Adipocyte (in vitro differentiated cells): ENCODE measurements at regions not wholly inside any gene's neighbourhood (a gene's known extent, or its start where the extent isn't known, plus 50 kb on each side); places are given as distances from the start of the nearest gene placed in this dataset.
A peak's percentile ranks its signal among the peaks of the same experiment; 100 is the strongest.

Source experiments
- DNase-seq: peaks from one replicate; pipeline ENCODE4 v3.0.0-alpha.2; 2015; ENCODE audit warnings: low read depth
- H3K27me3 ChIP-seq: replicated peaks from 2 replicates; pipeline ENCODE4 v1.7.0; 2013; ENCODE audit warnings: mild to moderate bottlenecking, low read length, moderate library complexity; ENCODE audit not compliant: control insufficient read depth, insufficient read depth
- H3K36me3 ChIP-seq: 2 replicates; pipeline ENCODE4 v1.7.0; 2013; ENCODE audit warnings: low read length, mild to moderate bottlenecking, moderate library complexity; ENCODE audit not compliant: control insufficient read depth, insufficient read depth, severe bottlenecking
- H3K4me1 ChIP-seq: 2 replicates; pipeline ENCODE4 v1.7.0; 2013; ENCODE audit warnings: mild to moderate bottlenecking, low read length, moderate library complexity; ENCODE audit not compliant: control insufficient read depth, insufficient read depth
- H3K4me3 ChIP-seq: 2 replicates; pipeline ENCODE4 v1.7.0; 2013; ENCODE audit warnings: mild to moderate bottlenecking, low read length, moderate library complexity
- H3K9ac ChIP-seq: 2 replicates; pipeline ENCODE4 v1.7.0; 2013; ENCODE audit warnings: mild to moderate bottlenecking, low read length, moderate library complexity
- H3K9me3 ChIP-seq: 2 replicates; pipeline ENCODE4 v1.7.0; 2013; ENCODE audit warnings: mild to moderate bottlenecking, low read length, moderate library complexity; ENCODE audit not compliant: control insufficient read depth

DNA sequence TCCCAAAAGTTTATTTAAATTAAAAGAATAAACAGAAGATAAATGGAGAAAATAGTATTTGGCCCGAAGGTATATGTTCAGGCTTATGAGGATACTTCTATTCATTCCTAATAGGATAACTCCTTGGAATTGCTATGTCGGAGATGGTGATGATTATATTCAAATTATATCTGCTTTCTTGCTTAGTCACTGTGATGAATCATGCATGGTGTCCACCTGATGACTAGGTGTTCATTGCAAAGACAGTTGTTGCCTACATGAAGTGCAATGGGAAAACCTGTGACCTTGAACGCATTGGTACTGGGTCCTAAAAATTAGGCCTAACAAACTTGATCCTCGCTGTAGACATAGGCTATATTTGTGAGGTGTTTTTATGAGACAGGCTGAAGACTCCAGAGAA lies 617.3 kb upstream of the ZEB2 start:
- Histone ChIP-seq H3K27me3 (no peaks in the 10 kb centered on the region), H3K4me1 (no peaks in the 10 kb centered on the region), H3K9ac (no peak overlapping the region), H3K9me3 (no peaks in the 10 kb centered on the region), H3K4me3 (no peak overlapping the region), H3K36me3 (no peaks in the 10 kb centered on the region)
- no peak for DNase-seq

DNA sequence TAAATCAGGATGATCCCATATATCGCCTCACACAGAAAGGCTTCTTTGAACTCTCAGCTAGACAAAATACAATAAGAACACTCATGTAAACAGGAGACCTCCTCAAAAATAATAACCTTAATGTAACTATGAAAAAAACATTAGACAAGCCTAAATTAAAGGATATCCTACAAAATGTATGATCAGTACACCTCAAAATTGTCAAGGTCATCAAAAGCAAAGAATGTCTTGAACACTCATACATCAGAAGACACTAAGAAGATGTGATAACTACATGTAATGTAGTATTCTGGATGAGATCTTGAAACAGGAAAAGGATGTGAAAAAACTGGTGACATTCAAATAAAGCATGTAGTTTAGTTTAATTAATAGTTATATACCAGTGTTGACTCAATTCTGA lies 616.8 kb upstream of the ZEB2 start:
- DNase-seq = no peak

GRCh38 chr2:145126146-145126545 lies 606.2 kb upstream of the ZEB2 start:
- Histone ChIP-seq H3K9me3 (no peaks in the 10 kb centered on the region), H3K36me3 (no peaks in the 10 kb centered on the region), H3K9ac (no peak overlapping the region), H3K4me1 (peaks cover 12% of the 10 kb centered on the region), H3K27me3 (no peaks in the 10 kb centered on the region), H3K4me3 (no peak overlapping the region)
- DNase-seq = no peak

More for the DNA sequence above, 616.8 kb upstream of the ZEB2 start:
- Histone ChIP-seq H3K36me3 (no peaks in the 10 kb centered on the region), H3K27me3 (no peaks in the 10 kb centered on the region), H3K4me1 (no peaks in the 10 kb centered on the region), H3K4me3 (no peak overlapping the region), H3K9ac (no peak overlapping the region), H3K9me3 (no peaks in the 10 kb centered on the region)

GRCh38 chr2:145124085-145124484 lies 604.2 kb upstream of the ZEB2 start:
- Histone ChIP-seq H3K9me3 (no peaks in the 10 kb centered on the region), H3K4me3 (no peak overlapping the region), H3K36me3 (no peaks in the 10 kb centered on the region), H3K9ac (no peak overlapping the region), H3K27me3 (no peaks in the 10 kb centered on the region), H3K4me1 (peaks cover 12% of the 10 kb centered on the region)
- DNase-seq = no peak

GRCh38 chr2:145123606-145124005 lies 603.7 kb upstream of the ZEB2 start:
- DNase-seq = peak; percentile 22
- Histone ChIP-seq H3K9ac (no peak overlapping the region), H3K4me1 (peaks cover 12% of the 10 kb centered on the region), H3K27me3 (no peaks in the 10 kb centered on the region), H3K4me3 (no peak overlapping the region), H3K36me3 (no peaks in the 10 kb centered on the region), H3K9me3 (no peaks in the 10 kb centered on the region)

GRCh38 chr2:145119225-145119624 lies 599.3 kb upstream of the ZEB2 start:
- Histone ChIP-seq H3K27me3 (no peaks in the 10 kb centered on the region), H3K9ac (no peak overlapping the region), H3K36me3 (no peaks in the 10 kb centered on the region), H3K9me3 (no peaks in the 10 kb centered on the region), H3K4me3 (no peak overlapping the region), H3K4me1 (peaks cover 20% of the 10 kb centered on the region)
- no peak for DNase-seq

- Histone ChIP-seq H3K36me3 (no peaks in the 10 kb centered on the region), H3K9ac (no peak overlapping the region), H3K9me3 (no peaks in the 10 kb centered on the region), H3K4me1 (peaks cover 22% of the 10 kb centered on the region), H3K27me3 (no peaks in the 10 kb centered on the region), H3K4me3 (peak overlapping the region; percentile 12)
- DNase-seq = no peak
These were observed 597.2 kb upstream of the ZEB2 start for GRCh38 chr2:145116834-145117725.

DNA sequence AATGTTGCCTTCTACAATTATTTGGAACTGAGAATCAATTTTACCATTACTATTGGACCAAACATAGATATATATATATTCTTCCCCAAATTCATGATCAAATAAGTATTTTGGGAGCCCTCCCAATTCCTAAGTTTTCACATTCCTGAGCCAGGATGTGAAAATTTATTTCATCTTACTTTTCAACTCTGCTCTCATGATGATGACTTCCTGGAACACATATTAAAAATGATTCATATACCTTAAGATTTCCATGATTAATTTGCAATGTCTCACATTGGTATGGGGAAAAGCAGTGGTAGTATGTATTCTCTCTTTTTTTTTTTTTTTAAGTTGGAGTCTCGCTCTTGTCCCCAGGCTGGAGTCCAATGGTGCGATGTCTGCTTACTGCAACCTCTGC lies 596.1 kb upstream of the ZEB2 start:
- H3K9ac ChIP-seq = no peak overlapping the region
- DNase-seq = no peak
- H3K27me3 ChIP-seq = no peaks in the 10 kb centered on the region
- no peaks in the 10 kb centered on the region for H3K9me3 ChIP-seq
- H3K4me1 ChIP-seq = peaks cover 21% of the 10 kb centered on the region
- no peaks in the 10 kb centered on the region for H3K36me3 ChIP-seq
- H3K4me3 ChIP-seq = no peak overlapping the region

DNA sequence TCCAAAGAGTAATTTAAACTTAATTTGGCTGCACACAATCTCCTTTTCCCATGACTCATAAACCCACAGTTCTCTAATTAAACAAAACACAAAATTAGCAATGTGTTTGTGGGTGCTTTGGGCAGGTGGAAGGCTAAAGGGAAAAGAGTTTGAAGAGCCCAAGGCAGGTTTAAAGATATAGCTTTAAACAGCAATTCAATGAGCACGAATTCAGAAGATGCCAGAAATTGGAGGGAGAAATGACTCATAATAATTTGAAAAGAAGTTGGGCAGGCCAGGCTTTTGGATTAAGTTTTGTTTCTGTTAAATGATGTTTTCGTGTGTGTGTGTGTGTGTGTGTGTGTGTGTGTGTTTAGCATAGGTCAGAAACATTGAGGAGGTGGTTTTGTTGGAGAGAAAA lies 594.8 kb upstream of the ZEB2 start:
- peaks cover 28% of the 10 kb centered on the region for H3K4me1 ChIP-seq
- H3K36me3 ChIP-seq = no peaks in the 10 kb centered on the region
- H3K27me3 ChIP-seq = no peaks in the 10 kb centered on the region
- no peaks in the 10 kb centered on the region for H3K9me3 ChIP-seq
- DNase-seq = no peak
- H3K9ac ChIP-seq = no peak overlapping the region
- no peak overlapping the region for H3K4me3 ChIP-seq

GRCh38 chr2:145112467-145112866 lies 592.5 kb upstream of the ZEB2 start:
- no peak for DNase-seq
- Histone ChIP-seq H3K9me3 (no peaks in the 10 kb centered on the region), H3K4me3 (peak overlapping the region; percentile 1), H3K9ac (no peak overlapping the region), H3K27me3 (no peaks in the 10 kb centered on the region), H3K4me1 (peaks cover 24% of the 10 kb centered on the region), H3K36me3 (no peaks in the 10 kb centered on the region)

DNA sequence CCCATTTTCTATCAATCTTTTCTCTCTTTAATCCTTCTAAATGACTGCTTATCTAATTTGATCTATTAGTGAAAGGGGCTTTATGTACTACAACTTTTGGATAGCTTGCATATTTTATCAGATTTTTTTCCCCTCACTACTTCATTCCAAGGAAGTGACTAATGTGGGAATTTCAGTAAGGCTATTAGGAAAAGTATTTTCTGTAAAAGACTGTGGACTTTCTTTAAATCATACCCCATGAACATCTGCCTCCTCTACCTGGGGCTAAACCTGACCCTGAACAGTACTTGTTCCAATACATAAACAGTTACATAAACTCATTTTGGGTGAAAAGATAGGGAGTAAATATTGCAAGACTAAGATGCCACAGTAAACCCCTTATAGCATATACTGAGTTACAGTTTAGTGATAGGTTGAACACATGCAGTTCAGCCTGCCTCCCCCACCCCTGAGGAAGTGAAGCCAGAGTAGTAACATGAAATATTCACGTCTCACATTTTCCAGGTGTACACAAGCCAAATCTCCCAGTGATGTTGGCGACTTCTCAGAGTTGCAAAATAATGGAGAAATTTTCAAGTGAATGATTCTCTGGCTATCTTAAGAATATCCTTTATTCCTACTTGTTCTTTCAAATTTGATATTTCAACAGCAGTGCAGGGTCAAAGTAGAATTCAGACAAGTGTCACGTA lies 590.9 kb upstream of the ZEB2 start:
- no peak for DNase-seq
- Histone ChIP-seq H3K36me3 (no peaks in the 10 kb centered on the region), H3K4me1 (peaks cover 20% of the 10 kb centered on the region), H3K4me3 (no peak overlapping the region), H3K9me3 (no peaks in the 10 kb centered on the region), H3K27me3 (no peaks in the 10 kb centered on the region), H3K9ac (no peak overlapping the region)
